SK-N-SH treated with all-trans-retinoic acid at 6 μM for 48 hours (cell line): ENCODE measurements at regions not wholly inside any gene's neighbourhood (a gene's known extent, or its start where the extent isn't known, plus 50 kb on each side); places are given as distances from the start of the nearest gene placed in this dataset.

Experiments used
- CREB5 ChIP-seq: fragments of 250-450 bp; sonication (Bioruptor Pico); IDR thresholded peaks from 2 replicates; pipeline ENCODE4 v1.5.1; 2020; ENCODE audit warnings: low read depth, mild to moderate bottlenecking, moderate library complexity
- RARB ChIP-seq: fragments of 250-450 bp; sonication (Bioruptor Pico); IDR thresholded peaks from 2 replicates; pipeline ENCODE4 v1.8.0; 2021; ENCODE audit warnings: mild to moderate bottlenecking, moderate library complexity

GRCh38 chr6:115680621-115681020 is 380.1 kb downstream of the FRK start:
- no peak for TF ChIP-seq CREB5 (CRISPR knock-in tag)
- TF ChIP-seq RARB: no peak
